RWPE2 (cell line): ENCODE measurements at regions not wholly inside any gene's neighbourhood (a gene's known extent, or its start where the extent isn't known, plus 50 kb on each side); places are given as distances from the start of the nearest gene placed in this dataset.
"Not testable (repeated sequence)": the region's sequence is repeated elsewhere in the genome, so short reads cannot be mapped to it uniquely, and the experiment has no call there.

Experiments used
- ATAC-seq: fragments of 200-7000 bp; cut with Tn5 transposase; 3 replicates; pipeline ENCODE4 v1.9.1; 2021; ENCODE audit warnings: low read depth
- DNase-seq: peaks from one replicate; pipeline ENCODE4 v3.0.0-alpha.2; 2020; ENCODE audit warnings: low spot score
- H3K27ac ChIP-seq: fragments of 450-650 bp; 2 replicates; pipeline ENCODE4 v1.5.1; 2017; ENCODE audit warnings: mild to moderate bottlenecking; ENCODE audit not compliant: poor library complexity, severe bottlenecking
- H3K27me3 ChIP-seq: fragments of 250-450 bp; sonication (Bioruptor Pico); 2 replicates; pipeline ENCODE4 v1.5.1; 2021; ENCODE audit warnings: mild to moderate bottlenecking, moderate library complexity; ENCODE audit not compliant: insufficient read depth, poor library complexity, severe bottlenecking
- H3K36me3 ChIP-seq: fragments of 250-450 bp; sonication (Bioruptor Pico); 2 replicates; pipeline ENCODE4 v1.5.1; 2020; ENCODE audit warnings: low read depth, mild to moderate bottlenecking, moderate library complexity
- H3K4me1 ChIP-seq: fragments of 250-450 bp; sonication (Bioruptor Pico); 2 replicates; pipeline ENCODE4 v1.5.1; 2021; ENCODE audit warnings: mild to moderate bottlenecking, moderate library complexity; ENCODE audit not compliant: insufficient read depth, poor library complexity, severe bottlenecking
- H3K4me3 ChIP-seq: fragments of 250-450 bp; sonication (Bioruptor Pico); 2 replicates; pipeline ENCODE4 v1.5.1; 2021; ENCODE audit warnings: mild to moderate bottlenecking, moderate library complexity; ENCODE audit not compliant: severe bottlenecking
- H3K9me3 ChIP-seq: fragments of 250-450 bp; sonication (Bioruptor Pico); 2 replicates; pipeline ENCODE4 v1.5.1; 2021; ENCODE audit warnings: mild to moderate bottlenecking, moderate library complexity; ENCODE audit not compliant: severe bottlenecking
- TF ChIP-seq, protein P1 (sequence below): fragments of 450-650 bp; IDR thresholded peaks from one replicate; pipeline ENCODE4 v1.5.1; 2017; ENCODE audit warnings: mild to moderate bottlenecking, moderate library complexity; ENCODE audit not compliant: poor library complexity, severe bottlenecking

DNA sequence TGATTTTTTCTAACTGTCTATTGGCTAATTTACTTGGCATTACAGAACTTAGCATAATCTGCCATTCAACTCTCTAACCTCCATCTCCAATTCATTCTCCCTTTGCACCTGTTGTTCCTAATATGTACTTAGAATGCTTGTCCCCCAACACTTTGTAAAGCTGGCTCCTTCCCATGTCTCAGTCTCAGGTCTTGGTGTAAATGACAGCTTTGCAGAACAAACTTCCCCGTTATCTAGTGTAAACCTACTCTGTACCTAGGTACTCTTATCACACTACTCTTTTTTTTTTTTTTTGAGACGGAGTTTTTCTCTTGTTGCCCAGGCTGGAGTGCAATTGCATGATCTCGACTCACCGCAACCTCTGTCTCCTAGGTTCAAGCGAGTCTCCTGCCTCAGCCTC, 77.2 kb upstream of the CTNNA1 start:
- H3K9me3 ChIP-seq: no peaks in the 10 kb centered on the region

DNA sequence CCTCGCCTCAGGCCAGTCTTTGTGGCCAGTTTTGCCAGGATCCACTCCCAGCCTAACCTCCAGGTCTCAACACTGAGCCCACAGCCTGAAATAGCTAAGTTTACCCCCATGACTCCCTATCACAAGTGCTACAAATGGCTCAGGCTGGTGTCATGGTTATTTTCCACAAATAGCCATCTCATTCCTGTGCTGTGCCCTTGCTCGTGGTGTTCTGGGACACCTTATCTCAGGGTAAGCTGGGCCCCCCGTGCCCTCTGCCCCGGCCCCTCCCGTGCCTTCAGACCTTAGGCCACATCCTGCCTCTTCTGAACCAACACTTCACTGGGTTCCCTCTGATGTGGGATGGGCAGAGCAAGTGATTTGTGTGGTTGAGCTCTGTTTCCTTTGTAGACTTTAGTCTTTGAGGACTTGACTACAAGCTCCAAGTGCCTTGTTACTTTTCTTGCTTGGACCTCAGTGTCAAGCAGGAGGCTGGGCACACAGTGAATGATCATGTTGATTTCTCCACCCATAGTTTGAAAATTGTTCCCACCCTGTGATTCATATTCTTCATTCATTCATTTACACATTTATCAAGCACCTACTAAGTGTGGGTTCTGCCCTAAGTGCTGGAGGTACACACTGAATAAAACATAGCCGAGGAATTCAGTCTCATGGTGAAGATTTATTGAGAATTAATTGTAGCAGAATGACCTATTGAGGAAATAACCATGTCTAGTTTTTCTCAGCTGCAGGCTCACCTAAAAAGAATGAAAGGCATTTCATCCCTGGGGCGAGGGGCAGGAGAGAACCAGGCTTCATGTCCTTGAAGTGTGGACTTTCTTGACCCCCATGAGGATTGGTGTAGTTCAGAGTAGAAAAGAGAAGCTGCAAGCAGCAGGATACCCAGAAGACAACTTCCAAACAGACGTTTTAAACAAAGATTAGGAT, 84.5 kb upstream of the CTNNA1 start:
- Histone ChIP-seq H3K4me1 (peaks cover 3% of the 10 kb centered on the region), H3K36me3 (no peaks in the 10 kb centered on the region), H3K27me3 (no peaks in the 10 kb centered on the region), H3K27ac (no peak overlapping the region), H3K4me3 (no peak overlapping the region), H3K9me3 (no peaks in the 10 kb centered on the region)
- DNase-seq (no peak), ATAC-seq (no peak)
- TF ChIP-seq, protein P1, sequence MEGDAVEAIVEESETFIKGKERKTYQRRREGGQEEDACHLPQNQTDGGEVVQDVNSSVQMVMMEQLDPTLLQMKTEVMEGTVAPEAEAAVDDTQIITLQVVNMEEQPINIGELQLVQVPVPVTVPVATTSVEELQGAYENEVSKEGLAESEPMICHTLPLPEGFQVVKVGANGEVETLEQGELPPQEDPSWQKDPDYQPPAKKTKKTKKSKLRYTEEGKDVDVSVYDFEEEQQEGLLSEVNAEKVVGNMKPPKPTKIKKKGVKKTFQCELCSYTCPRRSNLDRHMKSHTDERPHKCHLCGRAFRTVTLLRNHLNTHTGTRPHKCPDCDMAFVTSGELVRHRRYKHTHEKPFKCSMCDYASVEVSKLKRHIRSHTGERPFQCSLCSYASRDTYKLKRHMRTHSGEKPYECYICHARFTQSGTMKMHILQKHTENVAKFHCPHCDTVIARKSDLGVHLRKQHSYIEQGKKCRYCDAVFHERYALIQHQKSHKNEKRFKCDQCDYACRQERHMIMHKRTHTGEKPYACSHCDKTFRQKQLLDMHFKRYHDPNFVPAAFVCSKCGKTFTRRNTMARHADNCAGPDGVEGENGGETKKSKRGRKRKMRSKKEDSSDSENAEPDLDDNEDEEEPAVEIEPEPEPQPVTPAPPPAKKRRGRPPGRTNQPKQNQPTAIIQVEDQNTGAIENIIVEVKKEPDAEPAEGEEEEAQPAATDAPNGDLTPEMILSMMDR: no peak

More for the DNA sequence above, 77.2 kb upstream of the CTNNA1 start:
- ATAC-seq: no peak
- Histone ChIP-seq H3K4me3 (no peak overlapping the region), H3K27ac (no peak overlapping the region), H3K27me3 (no peaks in the 10 kb centered on the region), H3K36me3 (no peaks in the 10 kb centered on the region), H3K4me1 (no peaks in the 10 kb centered on the region)
- no peak for DNase-seq
- TF ChIP-seq, protein P1: no peak

DNA sequence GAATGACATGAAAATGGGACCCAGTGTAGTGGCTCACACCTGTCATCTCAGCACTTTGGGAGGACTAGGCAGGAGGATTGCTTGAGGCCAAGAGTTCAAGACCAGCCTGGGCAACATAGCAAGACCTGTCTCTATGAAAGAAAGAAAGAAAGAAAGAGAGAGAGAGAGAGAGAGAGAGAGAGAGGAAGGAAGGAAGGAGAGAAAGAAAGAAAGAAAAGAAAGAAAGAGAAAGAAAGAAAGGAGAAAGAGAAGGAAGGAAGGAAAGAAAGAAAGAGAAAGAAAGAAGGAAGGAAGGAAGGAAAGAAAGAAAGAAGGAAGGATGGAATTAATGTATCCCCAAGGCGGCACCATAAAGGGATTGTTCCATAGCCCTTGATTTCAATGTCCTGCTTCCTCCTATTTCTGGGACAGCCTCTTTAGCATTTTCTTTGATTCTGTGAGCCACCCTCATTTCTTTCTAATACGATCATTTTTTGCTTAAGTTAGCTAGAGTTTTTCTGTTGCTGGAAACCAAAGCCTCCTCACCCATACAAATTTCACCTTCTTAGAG, 85.4 kb upstream of the CTNNA1 start:
- not testable (repeated sequence) for H3K27ac ChIP-seq, H3K4me1 ChIP-seq, DNase-seq, H3K4me3 ChIP-seq, H3K36me3 ChIP-seq, H3K27me3 ChIP-seq, H3K9me3 ChIP-seq, ATAC-seq

DNA sequence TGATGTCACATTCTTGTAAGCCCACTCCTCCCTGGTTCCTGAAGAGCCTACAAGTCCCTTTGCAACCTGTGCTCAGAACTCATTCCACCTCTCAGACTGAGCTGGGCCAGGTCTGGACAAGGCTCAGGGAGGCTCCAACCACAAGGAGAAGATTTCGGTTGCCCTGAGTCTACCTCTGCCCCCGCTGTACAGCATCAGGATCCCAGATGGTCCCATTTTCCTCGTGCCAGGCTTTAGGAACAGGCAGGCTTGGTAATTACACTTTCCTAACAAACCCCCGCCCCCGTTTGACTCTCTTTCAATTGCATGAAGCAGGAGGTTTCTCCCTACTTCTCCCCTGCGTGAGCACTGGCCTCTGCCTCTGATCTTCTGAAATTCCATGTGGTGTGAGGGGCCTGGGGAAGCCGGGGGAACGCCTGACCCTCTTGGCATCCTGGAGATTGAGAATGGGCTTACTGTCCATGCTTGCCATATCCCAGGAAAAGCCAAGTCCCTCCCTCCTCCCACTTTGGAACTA, 86.9 kb upstream of the CTNNA1 start:
- Histone ChIP-seq H3K27me3 (no peaks in the 10 kb centered on the region), H3K27ac (no peak overlapping the region), H3K36me3 (no peaks in the 10 kb centered on the region), H3K4me3 (no peak overlapping the region), H3K9me3 (no peaks in the 10 kb centered on the region), H3K4me1 (peaks cover 3% of the 10 kb centered on the region)
- ATAC-seq: no peak
- DNase-seq: no peak
- TF ChIP-seq, protein P1: no peak

DNA sequence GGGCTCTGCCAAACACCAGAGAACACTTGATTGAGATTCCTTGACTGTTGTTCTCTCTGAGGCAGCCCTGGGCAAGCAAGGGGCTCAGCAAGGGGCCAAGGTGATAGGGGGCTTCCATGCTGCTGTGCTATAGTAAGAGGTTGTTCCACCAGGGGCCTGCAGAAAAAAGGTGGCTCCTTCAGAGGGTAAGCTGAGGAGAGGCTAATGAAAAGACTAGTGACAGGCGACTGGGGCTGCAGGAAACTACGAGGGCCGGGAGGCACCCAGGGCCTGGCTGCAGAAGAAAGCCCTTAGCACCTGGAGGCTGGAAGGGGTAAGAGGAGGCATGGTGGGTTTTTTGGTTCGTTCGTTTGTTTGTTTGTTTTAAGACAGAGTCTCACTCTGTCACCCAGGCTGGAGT, 88.0 kb upstream of the CTNNA1 start:
- DNase-seq (no peak), ATAC-seq (no peak)
- Histone ChIP-seq H3K9me3 (no peaks in the 10 kb centered on the region), H3K4me3 (no peak overlapping the region), H3K4me1 (peaks cover 3% of the 10 kb centered on the region), H3K36me3 (no peaks in the 10 kb centered on the region), H3K27ac (no peak overlapping the region), H3K27me3 (no peaks in the 10 kb centered on the region)
- TF ChIP-seq, protein P1: no peak
